ENCODE measurements at regions not wholly inside any gene's neighbourhood (a gene's known extent, or its start where the extent isn't known, plus 50 kb on each side); places are given as distances from the start of the nearest gene placed in this dataset.

GRCh38 chr3:191148131-191148530, 50.9 kb upstream of the OSTN start:
- Histone ChIP-seq H3K9me3 (ENCODE audit: control insufficient read depth in 2 of 2, low read length in 2 of 2) (no peaks in the 10 kb centered on the region), H3K4me3 (ENCODE audit: low read depth, low read length) (no peak overlapping the region), H3K27me3 (ENCODE audit: control insufficient read depth, insufficient read depth, low read length) (no peaks in the 10 kb centered on the region), H3K36me3 (ENCODE audit: control insufficient read depth, insufficient read depth, low read length) (no peaks in the 10 kb centered on the region), H3K27ac (ENCODE audit: insufficient read depth, low read length, poor library complexity, severe bottlenecking) (no peak overlapping the region), H3K4me1 (ENCODE audit: control insufficient read depth, insufficient read depth, low read length, poor library complexity, severe bottlenecking) (no peaks in the 10 kb centered on the region)
- H3K4me3 Mint-ChIP-seq: no peak overlapping the region
- H3K9me3 Mint-ChIP-seq: peaks cover 2 to 9% (median 4%) of the 10 kb centered on the region in 7 donors
- H3K36me3 Mint-ChIP-seq: no peaks in the 10 kb centered on the region
- ATAC-seq (ENCODE audit: low read depth in 2 of 2): no peak
- no peak for DNase-seq
- no peaks in the 10 kb centered on the region for H3K4me1 Mint-ChIP-seq
- no peak overlapping the region for H3K27ac Mint-ChIP-seq
- H3K27me3 Mint-ChIP-seq: no peaks in the 10 kb centered on the region

- no peaks in the 10 kb centered on the region for H3K36me3 Mint-ChIP-seq
- Histone ChIP-seq H3K27ac (ENCODE audit: insufficient read depth, low read length, poor library complexity, severe bottlenecking) (no peak overlapping the region), H3K4me3 (ENCODE audit: low read depth, low read length) (no peak overlapping the region), H3K4me1 (ENCODE audit: control insufficient read depth, insufficient read depth, low read length, poor library complexity, severe bottlenecking) (no peaks in the 10 kb centered on the region), H3K9me3 (ENCODE audit: control insufficient read depth in 2 of 2, low read length in 2 of 2) (no peaks in the 10 kb centered on the region), H3K36me3 (ENCODE audit: control insufficient read depth, insufficient read depth, low read length) (no peaks in the 10 kb centered on the region), H3K27me3 (ENCODE audit: control insufficient read depth, insufficient read depth, low read length) (no peaks in the 10 kb centered on the region)
- H3K9me3 Mint-ChIP-seq: peaks cover 0 to 7% (median 3%) of the 10 kb centered on the region in 7 donors
- ATAC-seq (ENCODE audit: low read depth in 2 of 2) (no peak), DNase-seq (no peak)
- H3K27ac Mint-ChIP-seq: no peak overlapping the region
- no peak overlapping the region for H3K4me3 Mint-ChIP-seq
- no peaks in the 10 kb centered on the region for H3K4me1 Mint-ChIP-seq
- no peaks in the 10 kb centered on the region for H3K27me3 Mint-ChIP-seq
Measured at GRCh38 chr3:191143224-191143623, 55.8 kb upstream of the OSTN start.

DNA sequence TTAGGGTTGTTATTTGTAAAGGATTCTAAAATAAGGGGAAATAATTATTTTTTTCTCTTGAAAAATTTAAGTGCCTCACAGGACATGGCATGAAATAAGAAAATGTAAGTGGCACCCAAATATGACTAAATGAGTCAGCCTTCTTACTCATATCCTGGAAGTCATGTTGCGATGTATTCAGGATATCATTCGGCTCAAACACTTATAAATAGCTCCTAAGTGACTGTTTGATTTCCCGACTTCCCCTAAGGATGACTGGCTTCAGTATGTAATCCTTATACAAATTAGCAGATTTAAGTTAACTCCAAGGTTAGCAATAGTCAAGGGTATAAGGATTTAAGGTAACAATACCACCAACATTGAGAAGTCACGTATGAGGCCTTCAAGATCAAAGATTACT, 57.3 kb upstream of the OSTN start:
- no peak overlapping the region for H3K27ac ChIP-seq (ENCODE audit: insufficient read depth, low read length, poor library complexity, severe bottlenecking)
- H3K36me3 Mint-ChIP-seq: no peaks in the 10 kb centered on the region
- H3K27me3 ChIP-seq (ENCODE audit: control insufficient read depth, insufficient read depth, low read length): no peaks in the 10 kb centered on the region
- no peak overlapping the region for H3K4me3 ChIP-seq (ENCODE audit: low read depth, low read length)
- no peaks in the 10 kb centered on the region for H3K4me1 ChIP-seq (ENCODE audit: control insufficient read depth, insufficient read depth, low read length, poor library complexity, severe bottlenecking)
- ATAC-seq (ENCODE audit: low read depth in 2 of 2): no peak
- no peaks in the 10 kb centered on the region for H3K27me3 Mint-ChIP-seq
- no peak overlapping the region for H3K4me3 Mint-ChIP-seq
- peaks cover 0 to 5% (median 2%) of the 10 kb centered on the region in 7 donors for H3K9me3 Mint-ChIP-seq
- no peak for DNase-seq
- H3K4me1 Mint-ChIP-seq: no peaks in the 10 kb centered on the region
- no peaks in the 10 kb centered on the region for H3K36me3 ChIP-seq (ENCODE audit: control insufficient read depth, insufficient read depth, low read length)
- no peaks in the 10 kb centered on the region for H3K9me3 ChIP-seq (ENCODE audit: control insufficient read depth in 2 of 2, low read length in 2 of 2)
- no peak overlapping the region for H3K27ac Mint-ChIP-seq

DNA sequence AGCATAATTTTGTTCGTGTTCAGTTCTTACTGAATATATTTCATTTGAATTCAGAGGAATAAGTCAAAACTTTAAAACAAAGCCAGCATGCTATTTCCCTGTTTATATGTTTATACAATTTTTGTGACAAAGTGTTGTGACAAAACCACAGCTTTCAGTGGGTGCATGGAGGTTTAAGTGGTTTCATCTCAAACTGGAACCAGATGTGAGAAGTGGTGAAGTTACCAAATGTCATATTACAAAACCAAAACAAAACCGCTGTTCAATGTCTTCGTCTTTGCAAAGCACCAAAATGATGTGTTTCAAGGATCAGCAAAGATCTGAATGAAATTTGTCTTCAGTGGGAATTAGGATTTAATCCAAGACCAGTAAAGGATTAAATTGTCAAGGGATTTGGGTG, 59.3 kb upstream of the OSTN start:
- Histone ChIP-seq H3K9me3 (ENCODE audit: control insufficient read depth in 2 of 2, low read length in 2 of 2) (no peaks in the 10 kb centered on the region), H3K36me3 (ENCODE audit: control insufficient read depth, insufficient read depth, low read length) (no peaks in the 10 kb centered on the region), H3K27me3 (ENCODE audit: control insufficient read depth, insufficient read depth, low read length) (no peaks in the 10 kb centered on the region), H3K4me3 (ENCODE audit: low read depth, low read length) (no peak overlapping the region), H3K4me1 (ENCODE audit: control insufficient read depth, insufficient read depth, low read length, poor library complexity, severe bottlenecking) (no peaks in the 10 kb centered on the region), H3K27ac (ENCODE audit: insufficient read depth, low read length, poor library complexity, severe bottlenecking) (no peak overlapping the region)
- peaks cover 0 to 14% (median 2%) of the 10 kb centered on the region in 7 donors for H3K9me3 Mint-ChIP-seq
- no peaks in the 10 kb centered on the region for H3K36me3 Mint-ChIP-seq
- no peak for ATAC-seq (ENCODE audit: low read depth in 2 of 2)
- no peaks in the 10 kb centered on the region for H3K4me1 Mint-ChIP-seq
- H3K27me3 Mint-ChIP-seq: no peaks in the 10 kb centered on the region
- DNase-seq: no peak
- H3K27ac Mint-ChIP-seq: no peak overlapping the region
- H3K4me3 Mint-ChIP-seq: no peak overlapping the region

DNA sequence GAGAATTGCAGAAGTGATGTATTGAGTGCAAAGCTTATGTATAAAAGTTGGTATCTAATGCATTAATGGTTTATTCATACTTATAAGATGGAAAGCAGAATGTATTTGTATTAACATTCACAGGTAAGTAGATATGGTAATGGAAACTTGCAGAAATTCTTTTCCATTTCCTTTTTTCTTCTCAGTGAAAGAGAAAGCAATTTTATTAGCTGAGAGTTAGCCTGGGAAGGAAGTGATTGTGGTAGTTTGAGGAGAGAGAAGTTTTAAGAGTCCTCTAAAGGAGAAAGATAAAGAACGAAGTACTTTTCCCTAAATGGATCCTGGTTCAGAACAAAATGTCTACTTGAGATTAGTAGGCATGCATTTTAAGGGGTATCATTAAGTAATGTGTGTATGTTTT, 60.1 kb upstream of the OSTN start:
- no peaks in the 10 kb centered on the region for H3K4me1 ChIP-seq (ENCODE audit: control insufficient read depth, insufficient read depth, low read length, poor library complexity, severe bottlenecking)
- no peak overlapping the region for H3K27ac ChIP-seq (ENCODE audit: insufficient read depth, low read length, poor library complexity, severe bottlenecking)
- ATAC-seq (ENCODE audit: low read depth in 2 of 2): no peak
- Mint-ChIP-seq H3K27me3 (no peaks in the 10 kb centered on the region), H3K9me3 (peaks cover 0 to 14% (median 2%) of the 10 kb centered on the region in 7 donors), H3K4me3 (no peak overlapping the region), H3K36me3 (no peaks in the 10 kb centered on the region), H3K27ac (no peak overlapping the region), H3K4me1 (no peaks in the 10 kb centered on the region)
- peaks cover 0 to 1% of the 10 kb centered on the region in 2 experiments for H3K9me3 ChIP-seq (ENCODE audit: control insufficient read depth in 2 of 2, low read length in 2 of 2)
- no peaks in the 10 kb centered on the region for H3K36me3 ChIP-seq (ENCODE audit: control insufficient read depth, insufficient read depth, low read length)
- DNase-seq: no peak
- no peak overlapping the region for H3K4me3 ChIP-seq (ENCODE audit: low read depth, low read length)
- H3K27me3 ChIP-seq (ENCODE audit: control insufficient read depth, insufficient read depth, low read length): no peaks in the 10 kb centered on the region

DNA sequence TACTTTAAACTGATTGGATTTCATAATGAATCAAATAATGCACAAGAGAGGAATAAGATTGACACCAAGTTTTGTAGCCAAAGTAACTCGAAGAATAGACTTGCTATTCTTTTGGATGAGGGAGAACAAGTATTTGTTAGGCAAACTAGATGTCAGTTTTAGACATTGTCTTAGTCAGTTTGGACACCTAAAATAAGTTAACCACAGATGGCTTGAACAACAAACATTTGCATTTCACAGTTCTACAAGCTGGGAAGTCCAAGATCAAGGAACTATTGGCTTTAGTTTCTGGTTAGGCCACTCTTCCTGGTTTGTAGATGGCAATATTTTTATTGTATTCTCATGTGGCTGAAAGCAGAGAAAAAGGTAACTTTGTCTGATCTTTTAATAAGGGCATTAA, 61.3 kb upstream of the OSTN start:
- peaks cover 0 to 1% of the 10 kb centered on the region in 2 experiments for H3K9me3 ChIP-seq (ENCODE audit: control insufficient read depth in 2 of 2, low read length in 2 of 2)
- ATAC-seq (ENCODE audit: low read depth in 2 of 2) (no peak), DNase-seq (no peak)
- no peaks in the 10 kb centered on the region for H3K27me3 ChIP-seq (ENCODE audit: control insufficient read depth, insufficient read depth, low read length)
- Mint-ChIP-seq H3K4me3 (no peak overlapping the region), H3K9me3 (peaks cover 0 to 14% (median 2%) of the 10 kb centered on the region in 7 donors), H3K27ac (no peak overlapping the region), H3K4me1 (no peaks in the 10 kb centered on the region), H3K36me3 (no peaks in the 10 kb centered on the region), H3K27me3 (no peaks in the 10 kb centered on the region)
- H3K27ac ChIP-seq (ENCODE audit: insufficient read depth, low read length, poor library complexity, severe bottlenecking): no peak overlapping the region
- no peaks in the 10 kb centered on the region for H3K36me3 ChIP-seq (ENCODE audit: control insufficient read depth, insufficient read depth, low read length)
- H3K4me3 ChIP-seq (ENCODE audit: low read depth, low read length): no peak overlapping the region
- no peaks in the 10 kb centered on the region for H3K4me1 ChIP-seq (ENCODE audit: control insufficient read depth, insufficient read depth, low read length, poor library complexity, severe bottlenecking)

DNA sequence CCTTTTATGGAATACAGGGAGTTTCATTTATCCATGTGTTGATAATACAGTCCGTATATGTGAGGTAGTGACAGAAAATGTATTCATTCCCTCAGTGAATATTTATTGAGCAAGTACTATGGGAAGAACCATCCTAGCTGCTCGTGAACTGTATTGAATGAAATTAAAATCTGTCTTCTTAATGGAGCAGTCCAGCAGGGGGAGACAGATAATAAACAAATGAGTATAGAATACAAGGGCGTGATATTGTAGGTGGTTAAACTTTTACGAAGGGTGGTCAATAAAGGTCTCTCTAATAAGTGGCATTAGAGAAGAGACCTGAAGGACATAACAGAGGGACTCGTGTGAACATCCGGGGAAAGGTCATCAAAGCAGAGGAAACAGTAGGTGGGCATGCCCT, 62.7 kb upstream of the OSTN start:
- H3K9me3 ChIP-seq (ENCODE audit: control insufficient read depth in 2 of 2, low read length in 2 of 2): peaks cover 0 to 1% of the 10 kb centered on the region in 2 experiments
- no peak for ATAC-seq (ENCODE audit: low read depth in 2 of 2)
- Mint-ChIP-seq H3K9me3 (peaks cover 0 to 14% (median 2%) of the 10 kb centered on the region in 7 donors), H3K36me3 (no peaks in the 10 kb centered on the region), H3K4me1 (no peaks in the 10 kb centered on the region), H3K27ac (no peak overlapping the region), H3K27me3 (no peaks in the 10 kb centered on the region), H3K4me3 (no peak overlapping the region)
- no peak overlapping the region for H3K4me3 ChIP-seq (ENCODE audit: low read depth, low read length)
- no peak for DNase-seq
- H3K4me1 ChIP-seq (ENCODE audit: control insufficient read depth, insufficient read depth, low read length, poor library complexity, severe bottlenecking): no peaks in the 10 kb centered on the region
- no peak overlapping the region for H3K27ac ChIP-seq (ENCODE audit: insufficient read depth, low read length, poor library complexity, severe bottlenecking)
- H3K36me3 ChIP-seq (ENCODE audit: control insufficient read depth, insufficient read depth, low read length): no peaks in the 10 kb centered on the region
- H3K27me3 ChIP-seq (ENCODE audit: control insufficient read depth, insufficient read depth, low read length): no peaks in the 10 kb centered on the region

DNA sequence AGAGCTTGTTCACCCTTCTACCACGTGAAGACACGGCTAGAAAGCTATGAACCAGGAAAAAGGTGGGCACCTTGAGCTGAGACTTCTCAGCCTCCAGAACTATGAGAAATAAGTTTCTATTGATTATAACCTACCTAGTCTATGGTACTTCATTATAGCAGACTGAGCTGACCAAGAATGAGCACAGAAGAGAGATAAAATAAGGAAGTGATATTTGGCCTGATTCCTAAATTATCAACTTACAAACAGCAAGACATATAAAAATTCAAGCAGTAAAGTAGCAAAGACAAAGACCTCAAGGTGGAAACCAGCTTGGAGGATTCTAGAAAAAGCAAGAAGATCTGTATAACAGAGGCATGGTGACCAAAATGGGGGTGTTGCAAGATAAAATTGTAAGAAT, 63.9 kb upstream of the OSTN start:
- H3K4me3 ChIP-seq (ENCODE audit: low read depth, low read length): no peak overlapping the region
- no peaks in the 10 kb centered on the region for H3K27me3 ChIP-seq (ENCODE audit: control insufficient read depth, insufficient read depth, low read length)
- DNase-seq (no peak), ATAC-seq (ENCODE audit: low read depth in 2 of 2) (no peak)
- H3K9me3 ChIP-seq (ENCODE audit: control insufficient read depth in 2 of 2, low read length in 2 of 2): peaks cover 0 to 1% of the 10 kb centered on the region in 2 experiments
- Mint-ChIP-seq H3K4me3 (no peak overlapping the region), H3K4me1 (no peaks in the 10 kb centered on the region), H3K36me3 (no peaks in the 10 kb centered on the region), H3K27me3 (no peaks in the 10 kb centered on the region), H3K9me3 (peaks cover 0 to 14% (median 2%) of the 10 kb centered on the region in 7 donors), H3K27ac (no peak overlapping the region)
- no peak overlapping the region for H3K27ac ChIP-seq (ENCODE audit: insufficient read depth, low read length, poor library complexity, severe bottlenecking)
- H3K4me1 ChIP-seq (ENCODE audit: control insufficient read depth, insufficient read depth, low read length, poor library complexity, severe bottlenecking): no peaks in the 10 kb centered on the region
- H3K36me3 ChIP-seq (ENCODE audit: control insufficient read depth, insufficient read depth, low read length): no peaks in the 10 kb centered on the region

Data from CD4-positive, CD25-positive, alpha-beta regulatory T cell (primary cell).